HG03439 (cell line): ENCODE measurements at regions not wholly inside any gene's neighbourhood (a gene's known extent, or its start where the extent isn't known, plus 50 kb on each side); places are given as distances from the start of the nearest gene placed in this dataset.

Experiments used
- ATAC-seq: cut with Tn5 transposase; IDR thresholded peaks from one replicate; pipeline ENCODE4 v1.9.1; 2021; ENCODE audit warnings: mild to moderate bottlenecking, moderate library complexity; ENCODE audit not compliant: unreplicated experiment

DNA sequence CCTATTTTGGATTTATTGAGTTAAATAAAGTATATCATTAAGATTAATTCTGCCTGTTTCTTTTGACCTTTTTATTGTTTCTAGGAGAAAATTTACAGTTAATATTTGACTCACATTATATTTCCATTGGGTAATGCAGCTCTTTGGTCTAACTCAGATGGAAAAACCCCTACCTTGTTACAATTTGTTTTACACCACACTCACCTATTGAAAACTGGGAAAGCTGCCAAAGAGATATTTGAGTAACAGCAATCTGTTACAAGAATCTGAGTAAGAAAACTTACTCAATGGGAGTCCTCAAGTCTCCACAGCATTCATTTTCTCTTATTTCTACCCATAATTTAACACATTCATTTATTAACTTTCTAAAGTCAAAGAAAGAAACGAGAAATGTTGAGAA lies 108.0 kb upstream of the TLL1 start:
- ATAC-seq, result no peak

DNA sequence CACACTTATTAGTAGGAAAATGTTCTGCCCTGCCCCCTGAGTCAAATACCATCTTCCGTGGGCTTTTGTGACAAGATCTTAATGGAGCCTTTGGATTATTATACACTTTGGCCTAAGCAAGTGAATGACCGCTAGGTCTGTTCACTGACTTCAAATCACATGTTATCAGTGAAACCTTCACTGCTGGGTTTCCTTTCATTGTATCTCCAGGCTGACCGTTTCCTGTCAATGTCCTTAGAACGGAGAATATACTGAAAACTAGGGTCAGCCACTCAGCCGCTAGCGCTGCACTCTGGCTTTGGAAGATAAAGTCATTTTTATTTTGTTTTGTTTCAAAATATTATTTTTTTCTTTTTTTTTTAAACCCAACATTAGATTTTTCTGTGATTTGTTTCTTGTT lies 107.0 kb upstream of the TLL1 start:
- ATAC-seq, result no peak

DNA sequence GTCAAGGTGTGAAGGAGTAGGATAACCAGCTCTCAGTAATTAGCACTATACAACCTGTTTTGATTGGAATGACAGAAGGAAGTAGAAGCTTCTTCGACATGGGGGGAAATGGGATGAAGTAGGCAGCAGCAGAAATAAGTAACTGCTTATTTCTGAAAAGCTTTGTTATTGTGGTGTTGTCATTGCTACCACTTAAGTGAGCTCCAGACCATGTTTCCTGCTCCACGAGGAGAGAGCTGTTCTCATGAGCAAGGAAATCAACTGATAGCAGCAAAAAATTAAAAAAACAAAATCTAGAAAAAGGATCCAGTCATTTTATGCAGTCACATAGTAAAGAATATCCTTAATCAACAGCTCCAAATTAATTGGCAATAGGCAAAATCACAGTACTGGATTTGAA lies 106.1 kb upstream of the TLL1 start:
- ATAC-seq, result no peak

DNA sequence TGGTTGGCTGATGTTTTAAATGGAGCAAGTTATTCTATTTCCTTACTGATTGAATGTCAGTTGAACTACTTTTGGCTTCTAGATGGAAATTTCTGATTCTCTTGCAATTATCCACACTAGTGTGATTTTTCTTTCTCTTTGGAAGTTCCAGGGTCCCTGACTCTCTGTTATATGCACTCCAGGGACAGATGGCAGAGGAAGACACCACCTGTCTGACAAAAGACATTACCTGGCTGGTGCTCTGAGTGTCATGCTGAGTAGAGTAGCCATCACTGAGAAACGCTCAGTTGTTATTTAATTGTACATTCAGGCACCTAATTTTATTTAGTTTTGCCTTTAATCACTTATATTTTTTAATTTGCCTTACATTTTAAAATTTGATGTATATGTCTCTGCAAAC lies 105.4 kb upstream of the TLL1 start:
- no peak for ATAC-seq

DNA sequence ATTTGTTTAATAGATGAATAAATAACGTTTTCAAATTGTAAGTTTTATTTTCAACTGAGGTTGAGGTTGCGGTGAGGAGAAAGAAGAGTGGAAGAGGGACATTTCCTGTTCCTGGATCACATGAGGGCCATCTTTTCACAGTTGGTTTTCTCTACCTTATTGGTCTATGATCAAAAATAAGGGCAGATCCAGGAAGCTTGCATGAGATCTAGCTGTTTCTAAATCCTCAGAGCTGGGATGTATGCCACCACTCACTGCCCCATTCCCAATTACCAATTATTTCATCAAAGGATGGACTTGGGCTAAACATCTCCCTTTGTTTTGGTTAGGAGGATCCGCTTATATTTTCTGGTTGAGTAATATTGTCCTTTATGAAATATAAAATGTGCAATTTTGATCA lies 104.8 kb upstream of the TLL1 start:
- ATAC-seq, result no peak

DNA sequence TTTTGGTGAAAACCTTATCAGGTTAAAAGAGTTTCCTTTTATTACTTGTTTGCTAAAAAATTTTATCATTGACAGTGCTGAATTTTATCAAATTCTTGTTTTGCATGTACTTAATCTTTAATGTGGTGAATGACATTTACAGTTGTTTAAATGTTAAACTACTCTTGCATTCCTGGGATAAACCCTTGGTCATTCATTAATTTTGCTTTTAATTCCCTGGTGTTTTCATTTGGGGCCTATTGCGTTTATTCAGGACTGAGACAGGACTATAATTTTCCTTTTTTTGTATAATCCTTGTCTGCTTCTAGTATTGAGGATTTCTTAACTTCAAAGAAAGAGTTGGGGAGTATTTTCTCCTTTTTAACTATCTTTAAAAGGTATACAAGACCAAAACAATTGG lies 98.7 kb upstream of the TLL1 start:
- no peak for ATAC-seq

DNA sequence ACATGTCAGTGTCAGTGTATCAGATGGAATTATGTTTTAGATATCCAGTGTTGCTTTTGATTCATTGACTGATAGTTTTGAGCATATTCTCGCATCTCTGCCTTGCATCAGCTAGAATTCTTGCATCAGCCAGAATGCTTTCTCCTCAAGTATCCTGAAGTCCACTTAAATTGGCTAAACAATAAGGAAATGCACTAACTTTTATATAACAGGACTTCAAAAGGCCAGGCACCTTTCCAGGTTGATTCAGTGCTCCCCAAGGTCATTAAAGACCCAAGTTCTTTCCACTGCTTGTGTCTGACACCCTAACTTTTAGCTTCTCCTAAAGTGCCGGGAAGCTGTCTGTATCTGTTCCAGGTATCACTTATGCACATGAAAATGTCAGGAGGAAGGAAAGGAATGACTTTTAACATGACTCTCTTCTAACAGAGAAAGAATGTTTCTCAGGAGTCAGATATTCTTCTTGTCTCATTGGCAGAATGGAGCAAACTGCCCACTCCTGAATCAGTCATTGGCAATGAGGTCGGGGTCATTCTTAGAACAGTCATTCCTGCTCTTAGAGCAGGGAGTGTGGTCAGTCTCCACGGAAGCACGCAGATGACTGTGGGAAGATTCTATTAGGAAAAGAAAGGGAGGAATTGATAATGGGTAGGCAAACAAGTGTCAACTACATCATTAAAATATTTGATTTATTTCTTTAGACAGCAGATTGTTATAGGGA lies 92.9 kb upstream of the TLL1 start:
- ATAC-seq, result no peak

DNA sequence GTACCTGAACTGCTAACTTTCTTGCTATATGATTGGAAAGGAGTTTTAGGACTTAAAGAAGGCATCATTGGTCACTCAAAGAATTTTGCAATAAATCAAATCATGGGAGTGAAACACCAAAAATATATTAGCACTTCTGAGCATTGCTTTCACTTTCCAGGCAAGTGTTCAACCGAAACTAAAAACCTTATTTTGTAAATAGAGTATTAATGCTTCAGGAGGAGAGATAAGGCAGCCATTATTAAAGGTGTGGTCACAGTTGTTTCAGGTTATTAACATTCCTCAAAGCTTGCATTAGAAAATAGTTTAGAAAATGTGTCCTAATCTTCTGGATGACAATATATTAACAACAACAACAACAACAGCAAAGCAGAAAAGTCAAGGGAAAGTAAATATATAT lies 92.3 kb upstream of the TLL1 start:
- ATAC-seq, result no peak

DNA sequence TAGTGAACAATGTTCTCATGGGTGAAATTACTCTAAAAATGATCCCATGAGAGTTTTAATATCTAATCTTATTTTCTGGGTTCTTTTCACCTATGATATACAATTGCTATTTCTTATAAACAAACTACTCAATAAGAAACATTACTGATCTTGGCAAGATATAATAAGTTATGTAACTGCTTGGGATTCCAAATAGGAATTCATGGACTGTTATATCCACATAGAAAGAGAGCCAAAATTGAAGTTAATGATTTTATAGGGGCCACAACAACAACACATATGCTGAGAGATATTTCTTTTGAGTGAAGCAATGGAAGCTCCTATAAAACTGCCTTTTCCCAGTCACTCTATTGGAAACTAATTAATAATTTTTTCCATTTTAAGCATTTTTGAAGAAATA lies 90.4 kb upstream of the TLL1 start:
- no peak for ATAC-seq

DNA sequence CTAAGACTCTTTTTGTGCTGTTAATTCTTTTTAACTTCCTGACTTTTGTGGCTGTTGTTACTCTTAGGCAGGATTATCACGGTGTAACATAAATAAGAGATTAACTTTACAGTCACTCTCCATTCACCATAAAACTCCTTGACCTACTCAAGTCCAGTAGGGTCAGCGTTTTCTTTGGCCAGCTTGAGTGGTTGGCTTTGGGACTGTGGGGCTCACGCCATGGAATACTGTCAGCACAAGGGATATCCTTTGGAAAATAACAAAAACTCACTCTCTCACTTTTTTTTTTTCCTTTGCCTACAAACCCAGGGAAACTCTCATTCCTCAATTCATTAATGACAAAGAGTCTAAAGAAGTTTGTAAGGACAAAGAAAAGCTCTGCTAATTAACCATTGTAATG lies 89.4 kb upstream of the TLL1 start:
- ATAC-seq, result no peak

DNA sequence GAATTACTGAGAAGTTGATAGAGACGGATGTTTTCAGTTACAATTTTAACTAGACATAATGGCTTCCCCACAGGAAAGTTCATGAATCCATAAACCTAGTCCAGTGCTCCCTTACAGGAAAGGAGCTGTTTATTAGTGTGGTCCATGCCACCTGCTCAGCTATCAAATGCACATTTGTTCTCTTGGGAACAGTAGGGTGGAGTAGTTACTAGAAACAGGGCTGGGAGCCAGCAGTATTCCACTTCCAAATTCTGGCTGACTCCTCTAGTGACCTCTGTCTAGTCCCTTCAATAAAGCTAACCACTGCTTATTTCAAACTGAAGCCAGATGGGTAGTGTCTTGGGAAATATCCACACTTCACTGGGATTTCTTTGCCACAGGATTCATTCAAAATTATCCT lies 88.4 kb upstream of the TLL1 start:
- ATAC-seq, result no peak

DNA sequence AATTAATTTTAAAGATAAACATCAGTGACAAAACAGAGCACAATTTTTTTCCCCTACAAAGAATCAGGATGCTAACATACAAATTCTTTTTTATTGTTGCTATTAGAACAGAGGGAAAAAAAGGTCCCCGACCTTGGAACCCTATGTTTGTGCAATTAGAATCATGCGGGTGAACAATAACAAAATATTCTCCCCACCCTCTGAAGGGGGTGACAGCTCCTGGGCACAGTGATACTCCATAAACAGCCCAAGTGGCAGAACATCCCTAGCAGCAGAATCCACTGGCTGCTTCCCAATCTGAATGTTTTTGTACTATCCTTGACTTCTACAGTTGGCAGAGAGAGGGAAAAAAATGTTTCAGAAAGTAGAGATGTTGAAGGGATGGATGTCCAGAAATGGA lies 87.7 kb upstream of the TLL1 start:
- no peak for ATAC-seq

DNA sequence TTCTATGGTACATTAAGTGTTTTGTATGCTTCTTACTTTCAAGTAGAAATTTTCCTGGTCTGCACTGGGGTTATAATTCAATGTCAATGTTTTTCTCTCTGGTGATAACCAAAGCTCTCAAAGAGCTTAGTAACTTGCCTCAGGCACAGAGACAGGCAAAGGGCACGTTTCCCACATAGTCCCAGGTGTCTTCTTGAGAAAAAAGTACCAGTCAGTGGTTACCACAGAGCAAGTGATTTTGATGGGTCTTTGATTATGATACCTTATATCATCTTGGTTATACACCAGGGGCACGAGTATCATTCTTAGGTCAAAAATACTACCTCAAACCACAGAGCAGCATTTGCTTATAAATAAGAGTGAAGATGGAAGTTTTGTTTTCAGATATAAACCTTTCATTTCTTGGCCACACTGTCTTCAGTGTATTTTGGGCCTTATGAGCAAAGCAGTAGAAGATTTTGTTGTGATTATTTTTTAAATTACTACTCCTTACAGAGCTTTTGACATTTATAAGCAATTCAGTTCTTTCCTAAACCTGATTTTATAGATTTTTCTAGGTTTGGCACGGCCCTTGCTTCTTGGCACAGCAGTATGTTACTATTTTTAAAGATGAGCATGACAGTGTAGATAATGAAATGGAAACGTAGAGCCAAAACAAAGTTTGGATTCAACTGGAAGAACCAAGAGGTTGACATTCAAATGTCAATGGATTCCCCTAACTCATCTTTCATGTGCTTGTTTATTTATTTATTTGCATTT lies 85.3 kb upstream of the TLL1 start:
- ATAC-seq, result no peak

DNA sequence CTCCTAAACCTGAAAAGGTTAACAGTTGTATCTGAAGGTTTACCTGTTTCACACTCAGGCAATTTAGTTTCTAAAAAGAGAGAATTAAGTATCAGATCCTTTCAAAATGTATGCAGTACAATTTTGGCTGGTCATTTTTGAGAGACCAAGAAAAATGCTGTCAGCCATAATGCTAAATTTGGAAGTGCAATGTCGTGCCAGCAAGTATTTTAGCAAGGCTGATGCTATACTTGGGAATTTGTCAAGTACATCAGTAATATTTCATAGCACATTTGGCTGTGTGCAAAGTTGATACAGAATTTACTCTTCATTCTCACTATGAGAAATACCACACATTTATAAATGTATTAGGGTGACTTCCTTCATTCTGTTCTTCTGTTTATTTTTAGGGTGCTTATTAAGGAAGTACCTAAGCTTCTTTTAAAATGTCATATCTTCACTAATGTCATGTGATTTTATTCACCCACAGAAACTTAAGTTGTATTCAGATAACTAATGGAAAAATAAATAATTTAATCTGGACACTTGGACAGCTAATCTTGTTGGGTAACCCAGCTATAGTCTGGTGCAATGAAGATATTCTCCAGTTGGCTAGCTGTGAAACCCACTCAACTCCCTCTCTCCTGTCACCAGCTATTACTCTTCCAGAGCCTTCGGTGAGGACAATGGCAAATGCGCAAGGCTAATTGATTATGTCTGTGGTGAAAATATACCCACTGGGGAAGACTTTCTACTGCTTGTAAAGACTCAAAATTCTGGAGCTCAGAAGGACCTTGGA lies 84.2 kb upstream of the TLL1 start:
- ATAC-seq, result no peak

DNA sequence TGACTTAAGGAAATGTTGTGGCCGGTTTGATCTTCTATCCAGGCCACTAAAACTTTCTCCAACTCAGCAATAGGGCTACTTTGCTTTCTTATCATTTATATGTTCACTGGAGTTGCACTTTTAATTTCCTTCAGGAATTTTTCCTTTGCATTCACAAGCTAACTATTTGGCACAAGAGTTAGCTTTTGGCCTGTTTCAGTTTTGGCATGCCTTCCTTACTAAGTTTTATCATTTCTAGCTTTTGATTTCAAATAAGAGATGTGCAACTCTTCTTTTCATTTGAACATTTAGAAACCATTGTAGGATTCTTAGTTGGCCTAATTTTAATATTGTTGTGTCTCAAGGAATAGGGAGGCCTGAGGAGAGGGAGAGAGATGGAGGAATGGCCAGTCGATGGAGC lies 79.8 kb upstream of the TLL1 start:
- no peak for ATAC-seq

DNA sequence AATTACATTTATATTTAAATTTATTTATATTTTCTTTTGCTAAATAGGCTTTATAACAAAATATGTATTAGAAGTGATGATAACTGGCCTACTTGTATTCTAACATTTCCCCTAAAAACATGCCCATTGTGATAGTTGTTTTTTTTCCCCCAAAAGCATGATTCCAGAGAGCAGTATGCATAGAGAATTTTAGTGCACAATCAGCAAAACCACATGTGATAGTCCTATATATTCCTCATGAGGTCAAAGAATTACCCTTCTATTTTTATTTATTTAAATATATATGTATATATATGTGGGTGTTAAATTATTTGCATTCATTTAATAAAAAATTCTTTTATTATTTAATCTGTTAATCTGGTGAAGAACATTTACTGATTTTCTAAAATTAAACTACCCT lies 78.2 kb upstream of the TLL1 start:
- ATAC-seq, result no peak

DNA sequence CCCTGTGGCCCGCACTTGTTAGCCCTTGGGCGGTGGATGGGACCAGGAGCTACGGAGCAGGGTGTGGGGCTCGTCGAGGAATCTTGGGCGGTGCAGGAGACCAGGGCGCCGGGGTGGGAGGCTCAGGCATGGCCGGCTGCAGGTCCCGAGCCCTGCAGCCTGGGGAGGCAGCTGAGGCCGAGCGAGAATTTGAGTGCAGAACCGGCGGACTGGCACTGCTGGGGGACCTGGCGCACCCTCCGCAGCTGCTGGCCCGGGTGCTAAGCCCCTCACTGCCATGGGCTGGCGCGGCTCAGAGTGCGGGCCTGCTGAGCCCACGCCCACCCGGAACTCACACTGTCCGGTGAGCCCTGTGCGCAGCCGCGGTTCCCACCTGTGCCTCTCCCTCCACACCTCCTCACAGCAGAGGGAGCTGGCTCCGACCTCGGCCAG lies 73.6 kb upstream of the TLL1 start:
- no peak for ATAC-seq

DNA sequence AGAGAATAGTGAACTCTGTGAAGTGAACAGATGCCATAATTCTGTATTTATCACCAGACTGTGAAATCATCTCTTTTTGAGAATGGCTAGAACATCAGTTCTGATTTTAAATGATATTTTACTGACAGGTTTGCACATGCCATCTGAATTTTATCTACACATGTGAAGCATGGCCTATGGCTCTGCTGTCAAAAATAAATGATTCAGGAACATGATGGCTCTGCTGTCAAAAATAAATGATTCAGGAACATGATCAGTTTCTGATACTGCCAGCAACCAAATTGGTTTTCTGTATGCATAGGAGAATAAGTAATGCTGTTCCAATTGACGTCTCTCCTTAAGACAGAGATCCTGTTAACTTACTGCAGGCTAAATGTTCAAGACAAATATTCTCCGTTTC lies 70.6 kb upstream of the TLL1 start:
- ATAC-seq, result no peak

DNA sequence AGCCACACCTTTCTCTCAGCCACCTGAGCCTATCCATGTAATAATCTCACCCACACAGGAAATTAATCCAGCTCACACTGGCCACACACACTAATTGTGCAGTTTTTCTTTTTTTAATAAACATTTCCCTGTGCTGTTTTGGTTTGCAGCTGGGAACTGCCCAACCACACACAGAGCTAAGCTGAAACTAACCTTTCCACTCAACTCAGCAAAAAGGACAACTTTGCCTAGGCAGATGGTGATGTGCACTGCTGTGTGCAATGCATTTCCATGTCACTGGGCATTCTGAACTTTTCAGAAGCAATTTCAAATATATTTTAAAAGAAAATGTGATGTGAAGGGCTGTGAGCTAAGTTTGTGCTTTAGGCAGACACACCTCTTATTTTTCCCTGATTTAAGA lies 70.0 kb upstream of the TLL1 start:
- ATAC-seq, result no peak

DNA sequence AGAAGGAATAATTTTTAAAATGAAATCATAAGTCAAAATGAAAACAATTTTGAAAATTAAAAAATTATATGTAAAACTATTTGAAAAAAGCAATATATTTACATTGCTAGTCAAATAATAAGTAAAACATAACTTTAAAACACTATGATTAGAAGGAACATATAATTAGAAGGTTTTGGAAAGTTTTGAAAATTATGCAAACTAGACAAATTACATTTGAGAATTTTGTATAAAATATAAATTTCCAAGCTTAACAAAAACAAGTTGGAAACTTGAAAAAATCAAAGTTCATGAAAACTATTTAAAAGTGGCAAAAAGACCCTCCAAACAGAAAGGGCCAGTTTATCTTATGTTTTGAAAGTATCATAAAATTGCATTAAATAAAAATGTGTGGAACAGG lies 67.6 kb upstream of the TLL1 start:
- ATAC-seq, result no peak

DNA sequence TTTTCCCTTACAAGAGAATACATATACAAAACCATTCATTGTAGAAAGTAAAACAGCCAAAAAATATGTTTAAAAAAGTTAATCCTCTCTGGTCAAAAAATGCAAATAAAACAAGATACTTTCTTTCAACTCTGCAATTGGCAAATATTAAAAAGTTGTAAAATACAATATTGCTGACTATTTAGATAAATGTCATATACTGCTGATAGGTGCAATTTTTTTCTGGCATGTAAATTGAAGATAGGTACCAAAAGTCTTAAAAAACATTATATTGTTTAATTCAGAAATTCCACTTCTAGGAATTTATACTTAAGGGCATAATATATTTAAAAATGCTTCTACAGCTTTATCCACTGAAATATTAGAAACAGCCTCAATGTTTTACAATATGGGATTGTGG lies 66.4 kb upstream of the TLL1 start:
- no peak for ATAC-seq

DNA sequence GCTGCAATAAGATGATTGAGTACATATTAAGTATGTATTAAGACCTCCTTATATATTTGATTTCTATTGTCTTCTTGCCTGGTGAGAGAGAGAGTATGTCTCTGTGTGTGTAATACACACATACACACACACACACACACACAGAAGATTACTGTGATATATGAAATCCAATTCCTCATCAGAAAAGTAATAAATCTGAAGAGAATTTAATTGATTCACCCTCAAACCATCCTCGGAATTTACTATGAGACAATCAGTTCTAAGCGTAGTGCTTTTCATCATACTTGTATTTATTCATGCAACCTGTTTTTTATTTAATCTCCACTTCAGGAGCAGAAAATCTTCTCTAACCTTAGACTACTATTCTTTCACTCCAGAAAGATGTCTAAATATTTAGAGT lies 62.3 kb upstream of the TLL1 start:
- ATAC-seq, result no peak
